Breast epithelium (tissue), 4 donors: ENCODE measurements at regions not wholly inside any gene's neighbourhood (a gene's known extent, or its start where the extent isn't known, plus 50 kb on each side); places are given as distances from the start of the nearest gene placed in this dataset.

Experiments
- DNase-seq, 2 donors: peaks; one replicate each; pipeline ENCODE4 v3.0.0-alpha.2; 2019; ENCODE audit warnings: low spot score in 2 of 2
- H3K27ac ChIP-seq, 2 donors: fragments of 200-600 bp; sonication (generic) in 1 of 2; one replicate each; pipeline ENCODE4 v1.5.1; 2016 to 2019; ENCODE audit warnings: mild to moderate bottlenecking in 1 of 2
- H3K27me3 ChIP-seq, 2 donors: fragments of 200-600 bp; sonication (generic) in 1 of 2; one replicate each; pipeline versions ENCODE4 v1.5.1 to v1.6.0; 2017 to 2019; ENCODE audit warnings: control low read depth in 1 of 2, mild to moderate bottlenecking in 1 of 2
- H3K36me3 ChIP-seq: fragments of 200-600 bp; one replicate; pipeline ENCODE4 v1.5.1; 2019
- H3K4me1 ChIP-seq, 2 donors: fragments of 200-600 bp; sonication (generic); one replicate each; pipeline ENCODE4 v1.5.1; 2016 to 2019; ENCODE audit warnings: control low read depth in 1 of 2
- H3K4me3 ChIP-seq, 3 donors: fragments of 200-600 bp; sonication (generic); 1 replicate in 2 of 3; 2 replicates in 1 of 3; pipeline ENCODE4 v1.5.1; 2016 to 2019; ENCODE audit warnings: mild to moderate bottlenecking in 3 of 3, moderate library complexity in 2 of 3
- H3K9me3 ChIP-seq, 2 donors: fragments of 200-600 bp; sonication (generic) in 1 of 2; one replicate each; pipeline ENCODE4 v1.5.1; 2016 to 2019; ENCODE audit warnings: control low read depth in 1 of 2
- POLR2A ChIP-seq: fragments of 450-650 bp; IDR thresholded peaks from one replicate; pipeline ENCODE4 v1.6.1; 2016; ENCODE audit warnings: antibody characterized with exemption, mild to moderate bottlenecking, moderate library complexity
- POLR2AphosphoS5 ChIP-seq, 3 donors: sonication (generic); formaldehyde crosslinking; IDR thresholded peaks; one replicate each; pipeline ENCODE4 v1.6.1; 2017; ENCODE audit warnings: antibody characterized with exemption in 3 of 3
- intact Hi-C: fragments of 100-400 bp; cut with DNase I; formaldehyde crosslinking; loops from one replicate; pipeline ENCODE4 v1.15.1; 2023; ENCODE audit warnings: low total_unique reads
- TF ChIP-seq, protein P1 (sequence below), 3 donors: fragments of 450-650 bp; IDR thresholded peaks; one replicate each; pipeline ENCODE4 v1.5.1; 2016 to 2017; ENCODE audit warnings: antibody characterized with exemption in 3 of 3, mild to moderate bottlenecking in 3 of 3, moderate library complexity in 3 of 3

DNA sequence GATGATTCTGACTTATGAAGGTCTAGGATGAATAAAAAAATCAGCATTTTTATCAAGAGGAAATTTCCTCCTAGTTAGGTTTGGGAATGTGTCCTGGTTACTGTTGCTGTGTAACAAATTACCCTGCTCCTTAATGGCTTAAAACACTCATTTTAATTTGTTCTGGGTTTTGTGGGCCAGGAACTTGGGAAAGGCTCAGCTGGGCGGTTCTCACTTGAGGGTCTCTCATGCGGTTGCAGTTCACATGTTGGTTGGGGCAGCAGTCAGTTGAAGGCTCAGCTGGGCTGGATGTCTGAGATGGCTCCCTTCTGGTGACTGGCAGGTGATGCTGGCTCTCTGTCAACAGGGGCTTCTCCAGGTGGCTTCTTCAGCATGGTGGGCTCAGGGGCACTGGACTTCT, 214.6 kb downstream of the RBM19 start:
- Histone ChIP-seq H3K4me1 (no peaks in the 10 kb centered on the region), H3K9me3 (peaks cover 0 to 6% of the 10 kb centered on the region in 2 donors), H3K4me3 (no peak overlapping the region), H3K27me3 (peaks cover 0 to 46% of the 10 kb centered on the region in 2 donors), H3K36me3 (no peaks in the 10 kb centered on the region), H3K27ac (no peak overlapping the region)
- intact Hi-C loops: no loop called here
- TF ChIP-seq POLR2AphosphoS5 (IDR thresholded peaks at IDR 0.05): no peak
- TF ChIP-seq, protein P1, sequence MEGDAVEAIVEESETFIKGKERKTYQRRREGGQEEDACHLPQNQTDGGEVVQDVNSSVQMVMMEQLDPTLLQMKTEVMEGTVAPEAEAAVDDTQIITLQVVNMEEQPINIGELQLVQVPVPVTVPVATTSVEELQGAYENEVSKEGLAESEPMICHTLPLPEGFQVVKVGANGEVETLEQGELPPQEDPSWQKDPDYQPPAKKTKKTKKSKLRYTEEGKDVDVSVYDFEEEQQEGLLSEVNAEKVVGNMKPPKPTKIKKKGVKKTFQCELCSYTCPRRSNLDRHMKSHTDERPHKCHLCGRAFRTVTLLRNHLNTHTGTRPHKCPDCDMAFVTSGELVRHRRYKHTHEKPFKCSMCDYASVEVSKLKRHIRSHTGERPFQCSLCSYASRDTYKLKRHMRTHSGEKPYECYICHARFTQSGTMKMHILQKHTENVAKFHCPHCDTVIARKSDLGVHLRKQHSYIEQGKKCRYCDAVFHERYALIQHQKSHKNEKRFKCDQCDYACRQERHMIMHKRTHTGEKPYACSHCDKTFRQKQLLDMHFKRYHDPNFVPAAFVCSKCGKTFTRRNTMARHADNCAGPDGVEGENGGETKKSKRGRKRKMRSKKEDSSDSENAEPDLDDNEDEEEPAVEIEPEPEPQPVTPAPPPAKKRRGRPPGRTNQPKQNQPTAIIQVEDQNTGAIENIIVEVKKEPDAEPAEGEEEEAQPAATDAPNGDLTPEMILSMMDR (IDR thresholded peaks at IDR 0.05): no peak
- TF ChIP-seq POLR2A: no peak
- no peak for DNase-seq

DNA sequence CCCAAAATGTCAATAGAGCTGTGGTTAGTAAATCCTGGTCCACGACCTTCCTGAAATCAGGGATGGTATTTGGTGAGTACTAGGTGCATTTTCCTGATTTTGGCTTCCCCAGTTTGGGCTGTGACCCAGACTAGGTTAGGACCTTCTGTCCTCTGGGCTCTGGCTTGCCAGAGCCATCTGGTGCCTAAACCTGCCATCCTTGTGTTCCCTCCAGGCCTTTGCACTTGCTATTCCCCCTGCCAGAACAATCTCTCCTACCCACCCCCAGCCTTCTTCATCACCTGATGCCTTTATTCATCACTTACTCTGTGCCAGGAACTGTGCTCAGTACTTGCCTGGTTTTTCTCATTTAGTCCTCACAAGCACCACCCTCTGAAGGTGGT, 216.7 kb downstream of the RBM19 start:
- DNase-seq: no peak
- H3K27me3 ChIP-seq: peaks cover 0 to 43% of the 10 kb centered on the region in 2 donors
- peaks cover 0 to 6% of the 10 kb centered on the region in 2 donors for H3K9me3 ChIP-seq
- intact Hi-C loops: no loop called here
- H3K4me3 ChIP-seq: no peak overlapping the region
- H3K36me3 ChIP-seq: no peaks in the 10 kb centered on the region
- TF ChIP-seq, protein P1 (IDR thresholded peaks at IDR 0.05): no peak
- TF ChIP-seq POLR2AphosphoS5 (IDR thresholded peaks at IDR 0.05): no peak
- TF ChIP-seq POLR2A: no peak
- H3K4me1 ChIP-seq: no peaks in the 10 kb centered on the region
- no peak overlapping the region for H3K27ac ChIP-seq

DNA sequence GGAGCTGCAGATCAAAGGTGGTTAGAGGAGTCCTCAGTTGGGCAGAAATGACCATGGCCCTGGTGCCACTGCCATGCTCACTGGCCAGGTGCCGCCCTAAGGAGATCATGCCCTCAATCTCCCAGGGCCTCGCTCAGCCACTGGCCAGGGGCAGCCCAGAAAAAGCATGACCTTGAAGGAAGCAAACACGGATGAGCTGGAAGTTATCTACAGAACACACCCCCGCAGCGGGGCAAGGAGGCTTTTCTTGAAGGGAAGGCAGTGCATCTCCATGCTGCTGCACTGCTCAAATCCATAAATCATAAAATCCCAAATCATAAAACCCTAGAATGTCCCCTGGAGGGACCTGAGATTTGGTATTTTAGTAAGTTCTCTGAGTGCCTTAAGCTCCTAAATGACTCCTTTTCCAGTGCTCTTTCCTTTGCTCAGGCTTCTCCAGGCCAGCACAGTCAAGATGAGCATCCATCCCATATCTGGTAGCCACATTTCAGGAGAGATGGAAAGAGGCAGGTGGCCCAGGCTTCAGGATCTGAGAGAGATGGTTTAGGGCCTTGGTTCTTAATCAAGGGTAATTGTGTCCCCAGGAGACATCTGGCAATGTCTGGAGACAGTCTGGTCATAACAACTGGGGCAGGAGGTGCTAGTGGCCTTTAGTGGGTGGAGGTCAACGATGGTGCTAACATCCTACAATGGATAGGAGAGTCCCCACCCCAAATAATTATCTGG, 217.3 kb downstream of the RBM19 start:
- Histone ChIP-seq H3K4me1 (no peaks in the 10 kb centered on the region), H3K36me3 (no peaks in the 10 kb centered on the region), H3K27ac (no peak overlapping the region), H3K4me3 (no peak overlapping the region), H3K27me3 (peaks cover 0 to 42% of the 10 kb centered on the region in 2 donors), H3K9me3 (peaks cover 0 to 6% of the 10 kb centered on the region in 2 donors)
- intact Hi-C loops: no loop called here
- TF ChIP-seq, protein P1 (IDR thresholded peaks at IDR 0.05): no peak
- TF ChIP-seq POLR2A: no peak
- no peak for TF ChIP-seq POLR2AphosphoS5 (IDR thresholded peaks at IDR 0.05)
- no peak for DNase-seq

DNA sequence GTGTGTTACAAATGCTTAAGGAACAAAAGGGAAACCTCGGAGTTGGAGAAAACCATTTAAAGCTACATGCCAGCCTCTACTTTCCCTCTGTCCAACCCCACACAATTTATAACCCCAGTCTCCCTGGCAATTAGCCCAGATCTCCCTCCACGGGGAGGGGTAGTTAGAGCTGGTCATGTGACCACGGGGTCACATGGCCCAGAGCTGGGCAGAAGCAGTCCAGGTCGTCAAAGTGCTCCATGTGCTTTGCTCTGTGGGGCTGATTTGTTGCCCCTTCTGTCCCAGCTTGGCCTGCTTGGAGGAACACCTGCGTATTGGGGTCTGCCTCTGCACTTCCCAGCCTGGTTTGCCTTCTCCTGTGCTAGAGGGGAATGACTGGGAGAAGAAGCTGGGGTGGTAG, 219.1 kb downstream of the RBM19 start:
- Histone ChIP-seq H3K4me3 (no peak overlapping the region), H3K4me1 (no peaks in the 10 kb centered on the region), H3K27ac (no peak overlapping the region), H3K9me3 (peaks cover 0 to 6% of the 10 kb centered on the region in 2 donors), H3K27me3 (peaks cover 0 to 48% of the 10 kb centered on the region in 2 donors), H3K36me3 (no peaks in the 10 kb centered on the region)
- DNase-seq: no peak
- intact Hi-C loops: no loop called here
- TF ChIP-seq, protein P1 (IDR thresholded peaks at IDR 0.05): no peak
- no peak for TF ChIP-seq POLR2AphosphoS5 (IDR thresholded peaks at IDR 0.05)
- TF ChIP-seq POLR2A: no peak

- TF ChIP-seq, protein P1 (IDR thresholded peaks at IDR 0.05): no peak
- no peak for TF ChIP-seq POLR2A
- no peak for TF ChIP-seq POLR2AphosphoS5 (IDR thresholded peaks at IDR 0.05)
- intact Hi-C loops: no loop called here
- Histone ChIP-seq H3K27ac (no peak overlapping the region), H3K4me1 (no peaks in the 10 kb centered on the region), H3K4me3 (no peak overlapping the region), H3K27me3 (peaks cover 0 to 46% of the 10 kb centered on the region in 2 donors), H3K36me3 (no peaks in the 10 kb centered on the region), H3K9me3 (no peaks in the 10 kb centered on the region)
- no peak for DNase-seq
Observed at GRCh38 chr12:113744802-113745395, 221.2 kb downstream of the RBM19 start.
